Activated CD8-positive, alpha-beta memory T cell treated with anti-CD3 and anti-CD28 coated beads for 36 hours (primary cell): ENCODE measurements at regions not wholly inside any gene's neighbourhood (a gene's known extent, or its start where the extent isn't known, plus 50 kb on each side); places are given as distances from the start of the nearest gene placed in this dataset.

Source experiments
- CTCF ChIA-PET: fragments of 350-600 bp; sonication (Branson Sonifier 250); formaldehyde crosslinking; loops from one replicate; lab custom pipeline; 2021; ENCODE audit warnings: antibody characterized with exemption; lab: Charles Lee
- POLR2A ChIA-PET: fragments of 350-600 bp; sonication (Branson Sonifier 250); formaldehyde crosslinking; loops from one replicate; lab custom pipeline; 2021; ENCODE audit warnings: antibody characterized with exemption; lab: Charles Lee

- POLR2A ChIA-PET = interaction anchor here (0.7 kb wide), 1 partner anchor 68 kb away, joined by 19 read pairs; no protein-coding TSS in a partner anchor
- CTCF ChIA-PET = no interaction called here
Observed at GRCh38 chr5:143733665-143734455, 78.1 kb upstream of the HMHB1 start.

GRCh38 chr5:143732402-143732801, 79.6 kb upstream of the HMHB1 start:
- CTCF ChIA-PET = no interaction called here
- POLR2A ChIA-PET = no interaction called here

- POLR2A ChIA-PET = no interaction called here
- CTCF ChIA-PET = no interaction called here
Observed at GRCh38 chr5:143730112-143730801, 81.7 kb upstream of the HMHB1 start.

GRCh38 chr5:143729334-143729946, 82.5 kb upstream of the HMHB1 start:
- ChIA-PET CTCF (no interaction called here), POLR2A (no interaction called here)

- ChIA-PET CTCF (no interaction called here), POLR2A (no interaction called here)
Observed at GRCh38 chr5:143723159-143723558, 88.8 kb upstream of the HMHB1 start.

- CTCF ChIA-PET = no interaction called here
Observed at GRCh38 chr5:143721925-143722324, 90.0 kb upstream of the HMHB1 start.

GRCh38 chr5:143720689-143721088, 91.3 kb upstream of the HMHB1 start:
- CTCF ChIA-PET = no interaction called here

More at GRCh38 chr5:143721925-143722324, 90.0 kb upstream of the HMHB1 start:
- POLR2A ChIA-PET = no interaction called here

GRCh38 chr5:143717400-143717799, 94.6 kb upstream of the HMHB1 start:
- POLR2A ChIA-PET = no interaction called here
- CTCF ChIA-PET = no interaction called here

More at GRCh38 chr5:143720689-143721088, 91.3 kb upstream of the HMHB1 start:
- POLR2A ChIA-PET = interaction anchor here (0.6 kb wide), 1 partner anchor 144 kb away, joined by 3 read pairs; no protein-coding TSS in a partner anchor

GRCh38 chr5:143716881-143717280, 95.1 kb upstream of the HMHB1 start:
- CTCF ChIA-PET = no interaction called here
- POLR2A ChIA-PET = no interaction called here

GRCh38 chr5:143715616-143716015, 96.3 kb upstream of the HMHB1 start:
- CTCF ChIA-PET = interaction anchor here (0.5 kb wide), 1 partner anchor 105 kb away, joined by 3 read pairs; no protein-coding TSS in a partner anchor
- POLR2A ChIA-PET = no interaction called here

GRCh38 chr5:143714629-143715028, 97.3 kb upstream of the HMHB1 start:
- POLR2A ChIA-PET = no interaction called here
- CTCF ChIA-PET = no interaction called here

GRCh38 chr5:143713047-143714003, 98.6 kb upstream of the HMHB1 start:
- ChIA-PET CTCF (no interaction called here), POLR2A (no interaction called here)

GRCh38 chr5:143708672-143709071, 103.3 kb upstream of the HMHB1 start:
- ChIA-PET CTCF (no interaction called here), POLR2A (no interaction called here)

- CTCF ChIA-PET = no interaction called here
- POLR2A ChIA-PET = no interaction called here
Observed at GRCh38 chr5:143707806-143708205, 104.2 kb upstream of the HMHB1 start.

- ChIA-PET POLR2A (no interaction called here), CTCF (no interaction called here)
Observed at GRCh38 chr5:143705381-143705780, 106.6 kb upstream of the HMHB1 start.

- CTCF ChIA-PET = no interaction called here
Observed at GRCh38 chr5:143703659-143704058, 108.3 kb upstream of the HMHB1 start.

GRCh38 chr5:143701493-143701892, 110.5 kb upstream of the HMHB1 start:
- CTCF ChIA-PET = no interaction called here

More at GRCh38 chr5:143703659-143704058, 108.3 kb upstream of the HMHB1 start:
- POLR2A ChIA-PET = no interaction called here

GRCh38 chr5:143700994-143701393, 111.0 kb upstream of the HMHB1 start:
- POLR2A ChIA-PET = no interaction called here
- CTCF ChIA-PET = no interaction called here

More at GRCh38 chr5:143701493-143701892, 110.5 kb upstream of the HMHB1 start:
- POLR2A ChIA-PET = no interaction called here

- CTCF ChIA-PET = no interaction called here
- POLR2A ChIA-PET = no interaction called here
Observed at GRCh38 chr5:143699121-143699520, 112.8 kb upstream of the HMHB1 start.
